Renal cortex interstitium (tissue), 11 donors: ENCODE measurements at regions not wholly inside any gene's neighbourhood (a gene's known extent, or its start where the extent isn't known, plus 50 kb on each side); places are given as distances from the start of the nearest gene placed in this dataset.
"Not testable (repeated sequence)": the region's sequence is repeated elsewhere in the genome, so short reads cannot be mapped to it uniquely, and the experiment has no call there.

ENCODE experiments used
- DNase-seq, 11 donors: peaks; one replicate each; pipeline ENCODE4 v3.0.0-alpha.2; 2013; ENCODE audit warnings: low read depth in 9 of 11, low spot score in 4 of 11; ENCODE audit errors: extremely low read depth in 1 of 11

DNA sequence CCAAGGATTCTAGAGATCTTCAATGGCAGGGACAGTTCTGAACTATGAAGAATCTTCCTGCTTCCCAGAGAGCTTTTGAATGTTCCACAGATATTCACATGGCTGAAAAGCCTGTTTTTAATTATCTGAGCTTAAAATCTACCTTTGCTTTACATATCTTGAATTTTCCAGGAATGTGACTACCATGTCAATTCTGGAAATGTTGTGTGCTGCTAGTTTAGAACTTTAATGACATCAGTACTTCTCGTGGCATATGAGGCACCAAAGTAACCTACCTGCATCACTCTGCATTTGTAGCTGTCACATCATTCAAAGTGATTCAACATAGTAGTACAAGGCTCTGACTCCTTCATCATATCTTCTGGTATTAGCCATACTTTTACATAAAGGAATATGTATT is 122.7 kb upstream of the NFIA start:
- DNase-seq: no peak

DNA sequence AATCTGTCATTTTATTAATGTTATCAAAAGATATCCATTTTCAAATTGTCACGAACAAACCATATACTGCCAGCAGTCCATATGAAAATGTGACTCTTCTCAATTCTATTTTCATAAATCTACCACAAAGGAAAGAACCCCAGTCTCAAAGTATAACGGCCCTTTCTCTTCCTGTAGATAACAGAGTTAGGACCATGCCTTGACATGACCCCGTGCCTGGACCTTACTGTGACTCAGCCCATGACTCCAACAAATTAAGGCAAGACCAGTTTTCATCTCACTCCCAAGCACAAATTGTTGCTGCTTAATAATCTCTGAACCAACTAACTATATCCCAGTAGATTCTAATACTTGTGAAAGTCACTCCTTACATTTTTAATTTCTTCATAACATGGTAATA is 124.4 kb upstream of the NFIA start:
- DNase-seq: no peak

DNA sequence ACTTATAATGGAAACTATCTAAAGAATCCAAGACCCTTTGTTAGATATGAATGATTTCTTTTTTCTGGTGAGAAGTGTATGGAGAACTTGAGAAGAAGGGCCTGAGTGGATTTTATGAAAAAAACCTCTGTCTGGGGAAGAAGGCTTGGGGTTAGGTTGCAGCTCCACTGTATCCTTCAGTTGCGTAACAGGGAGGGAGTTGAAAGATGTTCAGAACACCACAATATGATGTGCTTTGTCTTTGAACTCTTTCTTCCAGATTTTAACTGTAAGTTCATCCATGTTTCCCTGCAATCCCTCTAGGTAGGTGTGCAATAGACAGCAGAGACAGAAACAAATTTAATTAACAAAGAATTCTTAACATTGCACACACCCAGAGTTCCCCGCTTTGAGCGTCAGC is 125.8 kb upstream of the NFIA start:
- no peak for DNase-seq

DNA sequence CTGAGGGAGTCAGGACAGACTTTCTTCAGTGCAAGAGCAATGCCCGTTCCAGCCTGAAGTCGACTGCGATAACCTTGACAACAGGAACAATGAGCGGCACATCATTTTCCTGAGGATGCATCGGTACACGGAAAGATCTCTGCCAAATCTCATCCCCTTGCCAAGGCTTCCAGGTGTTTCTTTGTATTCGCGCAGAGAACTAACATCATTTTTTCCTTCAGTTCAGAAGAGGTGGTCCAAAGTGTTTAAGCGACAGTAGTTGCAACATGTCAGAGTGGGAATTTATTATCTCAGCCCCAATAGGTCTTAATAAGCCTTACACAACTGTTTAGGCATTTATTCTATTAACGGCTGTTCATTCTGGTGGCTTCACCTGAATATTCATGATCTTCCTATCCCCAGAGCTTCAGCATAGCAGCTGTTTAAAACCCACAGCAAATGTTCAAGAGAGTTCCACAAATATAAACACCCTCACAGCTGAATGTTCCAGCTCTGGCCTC is 129.7 kb upstream of the NFIA start:
- no peak for DNase-seq

DNA sequence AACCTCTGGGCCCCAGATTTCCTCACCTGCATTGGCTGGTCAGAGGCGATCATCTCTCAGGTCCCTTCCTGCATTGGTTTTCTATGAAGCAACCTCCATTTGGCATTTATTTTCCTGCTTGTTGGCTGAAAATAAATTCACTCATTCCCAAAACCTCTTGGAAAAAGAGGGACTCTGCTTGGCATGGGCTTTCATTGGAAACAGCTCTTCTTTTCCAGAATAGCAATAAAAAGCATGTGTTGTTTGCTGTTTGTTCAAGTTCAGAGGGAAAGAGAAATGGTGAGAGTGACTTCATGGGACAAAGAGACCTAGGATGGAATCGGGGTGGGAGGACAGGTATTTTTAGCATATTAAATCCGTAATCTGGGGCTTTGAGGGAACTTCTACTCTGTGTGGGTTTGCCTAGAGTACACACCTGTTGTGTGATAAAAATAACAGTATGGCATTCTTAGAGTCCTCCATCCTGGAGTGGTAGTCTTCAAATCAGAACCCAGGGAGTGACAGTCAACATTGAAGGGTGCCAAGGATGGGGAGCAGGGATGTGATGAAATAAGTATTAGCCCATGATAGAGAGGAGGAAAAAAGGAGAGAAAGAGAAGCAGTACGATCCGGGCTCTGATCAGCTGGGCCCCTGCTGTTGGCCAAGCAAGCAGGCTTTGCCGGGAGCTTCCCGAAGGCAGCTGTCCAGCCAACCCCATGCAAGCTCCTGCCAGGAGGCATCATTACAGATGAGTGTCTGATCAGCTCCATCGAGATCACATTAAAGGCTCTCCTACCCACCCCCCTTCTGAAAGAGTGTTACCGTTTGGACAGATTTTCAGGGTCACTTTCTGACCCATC is 131.9 kb upstream of the NFIA start:
- no peak for DNase-seq

DNA sequence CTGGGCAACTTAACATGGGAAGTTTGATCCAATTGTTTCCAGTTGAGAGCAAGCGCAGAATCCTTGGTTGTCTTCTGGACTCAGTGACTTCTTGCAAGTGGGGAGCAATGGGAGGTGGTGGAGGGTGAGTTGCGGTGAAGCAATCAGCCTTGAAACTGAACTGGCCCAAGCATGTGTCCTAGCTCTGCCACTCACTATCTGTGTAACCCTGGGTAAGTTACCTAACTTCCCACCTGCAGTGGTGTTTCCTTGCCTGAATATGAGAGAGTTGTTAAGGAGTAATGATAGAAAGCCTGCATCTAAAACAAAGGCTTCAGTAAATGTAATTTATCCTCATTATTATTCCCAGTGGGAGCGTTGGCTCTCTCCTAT is 132.5 kb upstream of the NFIA start:
- no peak for DNase-seq

DNA sequence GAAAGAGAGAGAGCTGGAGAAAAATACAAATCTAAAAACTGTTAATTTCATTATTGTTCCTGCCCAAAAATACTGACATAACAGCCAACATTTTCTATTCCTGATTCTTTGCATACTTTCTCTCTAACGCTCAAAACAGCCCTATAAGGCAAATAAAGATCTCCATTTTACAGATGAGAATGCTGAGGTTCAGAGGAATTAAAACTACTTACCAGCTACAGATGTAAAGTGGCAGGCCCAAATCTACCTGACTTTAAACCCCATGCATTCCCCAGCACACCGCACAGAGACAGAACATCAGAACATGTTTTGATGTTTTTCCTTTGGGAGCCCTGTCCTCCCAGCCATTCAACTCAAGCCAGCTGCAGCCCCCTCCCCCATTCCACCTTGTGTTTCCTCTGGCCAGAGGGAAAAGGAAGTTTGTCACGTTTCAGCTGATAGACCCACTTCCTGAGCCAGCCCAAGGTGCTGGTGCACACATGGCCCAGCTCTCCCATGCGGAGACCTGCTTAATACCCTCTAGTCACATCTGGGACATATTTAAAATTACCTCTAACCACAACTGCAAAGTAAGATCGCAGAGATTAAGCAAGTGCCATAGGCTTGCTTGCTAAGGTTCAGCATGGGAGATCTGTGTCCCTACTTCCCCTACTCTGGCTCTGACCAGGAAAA is 133.1 kb upstream of the NFIA start:
- no peak for DNase-seq

DNA sequence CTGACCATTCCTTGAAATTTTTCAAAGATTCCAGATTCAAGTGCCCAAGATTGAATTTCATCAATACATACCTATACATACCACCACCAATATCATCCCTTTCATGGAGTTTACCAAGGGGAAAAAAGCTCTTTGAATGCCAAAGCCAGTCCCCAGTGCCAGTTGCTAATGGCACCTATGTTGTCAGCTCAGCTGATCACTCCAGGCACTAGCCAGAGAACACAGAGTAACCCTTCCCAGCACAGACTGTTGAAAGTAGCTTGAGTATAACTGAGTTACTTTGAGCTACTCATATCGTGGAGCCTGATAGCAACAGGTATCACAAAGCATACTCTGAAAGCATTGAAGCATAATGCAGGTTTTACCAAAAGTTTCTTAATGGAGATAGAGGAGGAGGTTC is 133.9 kb upstream of the NFIA start:
- DNase-seq: no peak

DNA sequence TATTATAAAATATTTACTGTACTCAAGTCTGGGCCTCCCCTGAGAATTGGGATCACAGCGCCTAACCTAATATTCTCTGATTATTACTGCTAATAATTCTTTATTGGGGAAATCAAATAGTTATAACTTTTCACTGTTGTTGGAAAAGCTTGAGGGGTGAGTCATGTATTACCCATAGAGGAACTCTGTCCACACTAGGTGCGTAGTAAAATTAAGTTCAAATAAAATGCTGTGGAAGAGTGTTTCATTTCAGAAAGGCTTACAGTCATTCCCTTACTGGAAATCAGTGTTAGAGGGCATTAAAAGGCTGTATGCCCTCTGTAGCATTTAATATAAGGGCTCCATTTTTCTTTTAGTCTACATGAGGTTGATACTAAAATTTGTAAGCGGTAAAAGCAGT is 135.0 kb upstream of the NFIA start:
- DNase-seq: no peak

DNA sequence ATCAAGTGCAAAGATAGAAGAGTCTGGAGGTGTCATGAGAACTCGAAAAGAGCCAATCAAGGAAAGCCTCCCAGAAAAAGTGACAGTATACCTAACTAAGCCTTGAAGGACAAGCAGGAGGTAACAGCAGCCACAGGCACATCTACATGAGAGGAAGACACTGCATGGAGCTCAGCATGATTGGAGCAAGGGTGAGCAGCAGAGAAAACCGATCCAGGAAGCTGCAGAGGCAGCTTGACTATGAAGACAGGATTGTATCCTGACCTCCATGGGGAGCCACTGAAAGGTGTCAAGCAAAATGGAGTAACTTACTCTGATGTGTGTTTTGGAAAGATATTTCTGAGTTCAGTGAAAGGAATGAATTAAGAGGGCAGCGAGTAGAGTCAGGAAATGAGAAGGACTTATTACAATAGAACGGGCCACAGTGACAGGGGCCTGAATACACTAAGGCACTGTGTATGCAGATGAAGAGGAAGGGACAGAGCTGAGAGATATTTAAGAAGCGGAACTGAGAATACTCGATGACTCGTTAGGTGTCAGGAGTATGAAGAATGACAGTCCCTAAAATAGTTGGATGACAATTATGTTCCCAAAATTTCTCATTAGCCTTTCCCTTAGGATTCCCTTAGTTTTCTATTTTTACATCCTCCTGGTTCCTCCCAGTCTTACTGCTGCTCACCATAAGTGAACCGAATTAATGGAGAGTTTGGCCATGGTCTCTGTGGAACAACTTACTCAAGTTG is 139.3 kb upstream of the NFIA start:
- no peak for DNase-seq

DNA sequence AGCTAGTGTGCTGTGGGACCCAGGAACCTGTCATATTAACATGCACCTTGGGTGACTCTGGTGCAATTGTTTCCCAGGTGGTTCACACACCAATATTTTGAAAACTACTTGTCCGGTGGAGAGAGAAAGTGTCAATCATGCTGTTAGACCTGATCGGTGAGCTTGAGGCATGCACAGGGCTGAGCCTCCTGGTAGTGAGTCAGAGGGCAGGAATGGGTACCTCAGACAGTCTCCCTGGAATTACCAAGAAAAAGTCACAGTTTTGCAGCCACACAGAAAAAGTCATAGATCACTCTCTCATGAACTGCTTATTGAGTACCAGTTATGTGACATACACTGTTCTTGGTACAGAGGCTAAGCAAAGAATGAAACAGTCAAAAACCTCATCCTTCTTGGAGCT is 140.1 kb upstream of the NFIA start:
- no peak for DNase-seq

DNA sequence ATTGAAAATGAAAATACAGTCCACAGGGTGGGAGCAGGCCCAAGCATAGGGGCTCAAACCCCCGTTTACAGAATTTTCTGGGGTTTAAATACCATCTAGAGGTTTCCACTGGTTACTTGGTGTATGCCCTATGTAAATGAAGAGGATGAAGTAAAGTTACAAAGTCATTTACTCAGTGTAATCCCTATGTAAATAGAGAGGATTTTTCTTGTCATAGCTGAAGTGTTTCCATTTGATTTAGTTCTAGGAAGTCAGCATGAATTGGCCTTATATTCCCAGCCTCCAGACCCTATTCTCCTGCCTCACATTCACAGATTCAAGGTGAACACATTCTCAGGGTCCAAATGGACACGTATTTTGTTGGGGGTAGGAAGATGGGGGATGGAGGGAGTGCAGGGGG is 141.7 kb upstream of the NFIA start:
- not testable (repeated sequence) for DNase-seq

DNA sequence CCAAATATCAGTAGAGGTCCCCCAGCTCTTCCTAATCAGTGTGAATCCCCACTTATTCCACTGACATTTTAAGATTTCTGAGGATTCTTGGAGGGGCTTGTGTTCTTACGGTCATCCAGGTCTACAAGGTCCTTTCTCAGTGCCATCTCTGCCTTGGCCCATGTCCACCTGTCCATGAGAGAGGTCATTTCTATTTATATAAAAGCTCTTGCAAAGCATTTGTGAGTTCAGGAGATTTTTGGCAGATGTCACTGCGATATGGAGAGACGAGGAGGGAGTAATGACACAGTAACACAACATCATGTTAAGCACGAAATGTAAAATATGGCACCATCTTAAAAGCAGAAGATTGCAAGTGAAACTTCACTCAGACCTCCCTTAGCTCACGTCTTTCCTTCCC is 144.6 kb upstream of the NFIA start:
- no peak for DNase-seq

DNA sequence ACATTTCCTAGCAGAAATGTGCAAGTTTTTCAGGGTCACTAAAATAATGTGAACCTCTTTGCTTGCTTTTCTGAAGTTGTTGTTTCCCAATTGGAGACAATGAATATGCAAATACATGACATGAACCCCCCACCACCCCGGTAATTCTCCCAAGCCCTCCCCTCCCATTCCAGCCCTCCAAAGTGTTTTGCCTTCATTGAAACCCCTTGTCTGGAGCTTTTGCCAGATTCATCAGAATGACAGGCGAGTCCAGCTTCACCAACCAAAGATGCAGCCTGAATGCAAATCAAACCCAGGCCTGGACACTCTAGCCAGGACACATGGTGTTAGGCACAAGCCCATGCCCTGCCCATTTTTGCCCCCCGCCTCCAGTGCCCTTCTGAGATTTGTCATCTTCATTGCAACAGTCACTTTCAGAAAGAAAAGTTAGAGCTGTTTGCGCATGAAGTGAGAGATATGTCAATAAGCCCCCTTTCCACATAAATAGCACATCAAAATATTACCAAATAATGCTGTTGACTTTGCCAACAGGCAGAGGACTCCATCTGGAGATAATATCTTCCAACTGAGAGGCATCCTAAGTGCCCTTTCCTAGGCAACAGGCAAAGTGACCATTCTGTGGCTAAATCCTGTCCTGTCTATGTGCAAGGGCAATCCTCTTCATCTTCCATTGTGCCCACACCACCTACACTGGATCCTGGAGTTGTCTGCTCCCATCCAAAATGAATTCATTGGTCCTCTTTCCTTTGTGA is 145.6 kb upstream of the NFIA start:
- no peak for DNase-seq

DNA sequence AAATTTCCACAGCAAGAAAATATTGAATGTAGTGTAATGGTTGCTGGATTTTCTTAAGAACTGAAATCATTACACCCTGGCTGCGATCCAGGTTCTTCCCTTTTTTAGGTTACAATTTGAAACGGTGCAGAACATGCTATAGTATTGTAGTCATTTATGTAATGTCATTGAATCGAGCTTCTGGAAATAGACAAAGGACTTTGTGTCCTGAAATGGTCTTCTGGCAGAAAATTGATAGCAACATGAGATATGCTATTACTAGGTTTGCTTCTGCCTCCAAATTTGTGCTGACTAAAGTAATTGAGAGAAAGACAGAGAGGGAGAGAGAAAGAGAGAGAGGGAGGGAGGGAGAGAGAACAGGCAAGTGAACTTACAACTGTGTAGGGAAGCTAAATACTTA is 146.2 kb upstream of the NFIA start:
- DNase-seq: no peak

DNA sequence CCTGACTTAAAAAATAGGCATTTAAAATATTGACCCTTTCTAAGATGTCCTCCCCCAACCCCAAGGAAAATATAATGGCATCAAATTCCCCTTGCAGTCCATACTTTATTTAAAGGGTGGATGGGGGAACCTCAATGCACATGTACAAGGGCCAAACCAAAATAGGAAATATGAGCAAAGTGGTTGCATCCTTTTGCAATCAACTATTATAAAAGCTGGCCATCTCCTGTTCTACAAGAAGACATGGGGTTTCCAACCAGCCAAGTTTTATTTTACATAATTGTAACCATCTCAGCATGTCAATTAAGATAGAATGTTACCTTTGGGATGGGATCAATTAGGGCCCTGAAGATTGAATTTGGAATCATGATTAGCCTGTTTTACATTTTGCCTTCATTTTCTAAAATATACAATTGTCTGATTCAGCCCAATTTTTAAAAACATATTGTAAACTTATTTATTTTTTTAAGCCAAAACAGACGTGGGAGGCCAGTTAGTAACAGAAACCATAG is 146.7 kb upstream of the NFIA start:
- DNase-seq: no peak

DNA sequence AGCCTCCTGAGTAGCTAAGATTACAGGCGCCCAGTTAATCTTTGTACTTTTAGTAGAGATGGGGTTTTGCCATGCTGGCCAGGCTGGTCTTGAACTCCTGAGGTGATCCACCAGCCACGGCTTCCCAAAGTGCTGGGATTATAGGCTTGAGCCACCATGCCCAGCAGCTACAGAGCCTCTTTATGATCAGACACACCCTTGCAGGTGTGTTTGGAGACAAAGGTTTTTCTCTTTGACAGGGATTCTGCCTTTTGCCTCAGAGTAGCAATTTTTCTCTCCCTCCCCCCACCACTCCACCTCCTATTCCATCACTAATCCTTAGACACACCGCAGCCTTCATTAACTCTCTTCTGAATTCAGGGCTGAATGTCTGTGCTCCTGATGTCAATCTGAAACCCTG is 152.2 kb upstream of the NFIA start:
- DNase-seq: no peak

DNA sequence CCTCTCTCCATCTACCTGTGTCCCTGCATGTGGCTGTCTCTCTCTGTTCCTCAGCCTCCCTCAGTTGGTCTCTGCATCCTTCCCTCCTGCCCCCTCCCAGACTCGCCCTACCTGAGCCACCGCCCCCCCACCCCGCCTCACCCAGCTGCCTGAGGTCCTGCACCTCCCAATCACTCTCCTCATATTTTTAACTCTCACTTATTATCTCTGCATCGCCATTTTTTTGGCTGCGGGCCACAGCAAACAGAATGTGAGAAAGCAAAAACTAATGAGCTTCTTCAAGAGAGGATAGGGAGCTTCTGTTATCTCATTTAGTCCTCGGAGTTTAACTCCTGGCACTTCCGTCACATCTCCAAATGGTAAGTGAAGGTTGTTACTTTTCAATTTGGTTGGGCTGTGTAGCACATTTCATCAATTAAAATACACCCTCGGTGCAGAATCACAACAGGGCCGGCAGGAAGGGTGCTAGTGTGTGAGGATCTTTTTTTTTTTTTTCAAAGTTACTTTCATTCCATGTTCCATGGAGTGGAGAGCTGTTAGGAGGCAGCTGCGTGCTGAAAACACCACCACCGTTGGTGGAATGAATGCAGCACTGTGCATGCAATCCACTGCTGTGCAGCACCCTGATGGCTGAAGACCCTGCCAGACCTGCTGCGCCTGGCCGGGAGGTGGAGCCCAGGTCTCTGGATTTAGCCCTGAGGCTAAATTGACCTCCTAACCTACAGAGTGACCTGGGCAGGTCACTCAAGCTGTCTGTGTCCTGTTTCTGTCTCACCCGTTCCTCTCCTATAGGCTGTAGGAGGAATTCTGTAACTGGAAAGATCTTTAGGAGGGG is 157.2 kb upstream of the NFIA start:
- no peak for DNase-seq
